Breast epithelium (tissue), 3 donors: ENCODE measurements at regions not wholly inside any gene's neighbourhood (a gene's known extent, or its start where the extent isn't known, plus 50 kb on each side); places are given as distances from the start of the nearest gene placed in this dataset.

Experiments used
- CTCF ChIP-seq, 3 donors: fragments of 450-650 bp; IDR thresholded peaks; one replicate each; pipeline ENCODE4 v1.5.1; 2016 to 2017; ENCODE audit warnings: antibody characterized with exemption in 3 of 3, mild to moderate bottlenecking in 3 of 3, moderate library complexity in 3 of 3
- POLR2AphosphoS5 ChIP-seq, 3 donors: sonication (generic); formaldehyde crosslinking; IDR thresholded peaks; one replicate each; pipeline ENCODE4 v1.6.1; 2017; ENCODE audit warnings: antibody characterized with exemption in 3 of 3

- TF ChIP-seq CTCF (IDR thresholded peaks at IDR 0.05): no peak
- no peak for TF ChIP-seq POLR2AphosphoS5 (IDR thresholded peaks at IDR 0.05)
These were observed 157.8 kb upstream of the JUN start for GRCh38 chr1:58941471-58942289.
